KMS-11 (cell line): ENCODE measurements at regions not wholly inside any gene's neighbourhood (a gene's known extent, or its start where the extent isn't known, plus 50 kb on each side); places are given as distances from the start of the nearest gene placed in this dataset.

Source experiments
- H2AFZ ChIP-seq: fragments of 200-600 bp; sonication (generic); 2 replicates; pipeline ENCODE4 v1.6.1; 2016; ENCODE audit warnings: antibody characterized with exemption, mixed run types, low read depth
- H3K27ac ChIP-seq: fragments of 200-600 bp; sonication (generic); 2 replicates; pipeline ENCODE4 v1.6.1; 2016; ENCODE audit warnings: mild to moderate bottlenecking, mixed run types
- H3K27me3 ChIP-seq: fragments of 200-600 bp; sonication (generic); 2 replicates; pipeline ENCODE4 v1.6.1; 2017; ENCODE audit warnings: mild to moderate bottlenecking, low read depth, mixed run types, moderate library complexity; ENCODE audit not compliant: insufficient read depth
- H3K36me3 ChIP-seq: fragments of 200-600 bp; sonication (generic); 2 replicates; pipeline ENCODE4 v1.6.1; 2017; ENCODE audit warnings: mild to moderate bottlenecking, mixed run types; ENCODE audit not compliant: insufficient read depth
- H3K4me1 ChIP-seq: fragments of 200-600 bp; sonication (generic); 2 replicates; pipeline ENCODE4 v1.6.1; 2016; ENCODE audit warnings: mild to moderate bottlenecking, low read depth, mixed run types; ENCODE audit not compliant: poor library complexity, severe bottlenecking
- H3K4me2 ChIP-seq: fragments of 200-600 bp; sonication (generic); 2 replicates; pipeline ENCODE4 v1.7.0; 2016; ENCODE audit warnings: mild to moderate bottlenecking, mixed run types
- H3K4me3 ChIP-seq: fragments of 200-600 bp; sonication (generic); IDR thresholded peaks from 2 replicates; pipeline ENCODE4 v1.6.1; 2017; ENCODE audit warnings: low read depth, low read length, mixed read lengths; ENCODE audit not compliant: insufficient read depth
- H3K79me2 ChIP-seq: fragments of 200-600 bp; sonication (generic); 2 replicates; pipeline ENCODE4 v1.6.1; 2016; ENCODE audit warnings: low read depth, mixed run types; ENCODE audit not compliant: insufficient read depth
- H3K9ac ChIP-seq: fragments of 200-600 bp; sonication (generic); 2 replicates; pipeline ENCODE4 v1.6.1; 2016; ENCODE audit warnings: mild to moderate bottlenecking, mixed run types
- H4K20me1 ChIP-seq: fragments of 200-600 bp; sonication (generic); 2 replicates; pipeline ENCODE4 v1.6.1; 2016; ENCODE audit warnings: mild to moderate bottlenecking, mixed run types; ENCODE audit not compliant: insufficient read depth
- TF ChIP-seq, protein P1 (sequence below): fragments of 200-600 bp; sonication (generic); conservative IDR thresholded peaks from 2 replicates; pipeline ENCODE4 v1.6.1; 2017; ENCODE audit warnings: low read depth, mild to moderate bottlenecking, antibody characterized with exemption, low read length, moderate library complexity, mixed read lengths

DNA sequence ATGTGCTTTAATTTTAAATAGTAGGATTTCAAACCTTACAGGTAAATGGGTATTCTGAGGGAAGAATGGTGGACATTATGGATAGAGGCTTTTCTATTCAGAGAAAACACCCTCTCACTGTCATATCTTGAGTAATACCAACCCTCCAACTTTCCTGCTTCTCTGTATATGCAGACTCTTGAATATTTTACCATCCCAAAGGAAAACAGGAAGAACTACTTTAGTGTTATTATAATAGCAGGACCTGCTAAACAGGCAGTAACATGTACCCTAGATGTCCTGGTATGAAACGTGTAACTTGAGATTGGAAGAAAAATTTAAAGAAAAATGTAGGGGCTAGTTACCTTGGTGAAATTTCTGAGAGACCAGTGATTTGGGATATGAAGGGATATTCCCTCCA is 82.9 kb upstream of the TRHDE start:
- H3K36me3 ChIP-seq: no peaks in the 10 kb centered on the region
- H3K9ac ChIP-seq: no peak overlapping the region
- no peak overlapping the region for H3K27ac ChIP-seq
- H4K20me1 ChIP-seq: no peaks in the 10 kb centered on the region
- no peaks in the 10 kb centered on the region for H3K27me3 ChIP-seq
- H3K4me2 ChIP-seq: no peak overlapping the region
- H2AFZ ChIP-seq: no peak overlapping the region
- H3K4me1 ChIP-seq: no peaks in the 10 kb centered on the region
- no peak overlapping the region for H3K4me3 ChIP-seq
- H3K79me2 ChIP-seq: no peaks in the 10 kb centered on the region
- TF ChIP-seq, protein P1, sequence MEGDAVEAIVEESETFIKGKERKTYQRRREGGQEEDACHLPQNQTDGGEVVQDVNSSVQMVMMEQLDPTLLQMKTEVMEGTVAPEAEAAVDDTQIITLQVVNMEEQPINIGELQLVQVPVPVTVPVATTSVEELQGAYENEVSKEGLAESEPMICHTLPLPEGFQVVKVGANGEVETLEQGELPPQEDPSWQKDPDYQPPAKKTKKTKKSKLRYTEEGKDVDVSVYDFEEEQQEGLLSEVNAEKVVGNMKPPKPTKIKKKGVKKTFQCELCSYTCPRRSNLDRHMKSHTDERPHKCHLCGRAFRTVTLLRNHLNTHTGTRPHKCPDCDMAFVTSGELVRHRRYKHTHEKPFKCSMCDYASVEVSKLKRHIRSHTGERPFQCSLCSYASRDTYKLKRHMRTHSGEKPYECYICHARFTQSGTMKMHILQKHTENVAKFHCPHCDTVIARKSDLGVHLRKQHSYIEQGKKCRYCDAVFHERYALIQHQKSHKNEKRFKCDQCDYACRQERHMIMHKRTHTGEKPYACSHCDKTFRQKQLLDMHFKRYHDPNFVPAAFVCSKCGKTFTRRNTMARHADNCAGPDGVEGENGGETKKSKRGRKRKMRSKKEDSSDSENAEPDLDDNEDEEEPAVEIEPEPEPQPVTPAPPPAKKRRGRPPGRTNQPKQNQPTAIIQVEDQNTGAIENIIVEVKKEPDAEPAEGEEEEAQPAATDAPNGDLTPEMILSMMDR: no peak

DNA sequence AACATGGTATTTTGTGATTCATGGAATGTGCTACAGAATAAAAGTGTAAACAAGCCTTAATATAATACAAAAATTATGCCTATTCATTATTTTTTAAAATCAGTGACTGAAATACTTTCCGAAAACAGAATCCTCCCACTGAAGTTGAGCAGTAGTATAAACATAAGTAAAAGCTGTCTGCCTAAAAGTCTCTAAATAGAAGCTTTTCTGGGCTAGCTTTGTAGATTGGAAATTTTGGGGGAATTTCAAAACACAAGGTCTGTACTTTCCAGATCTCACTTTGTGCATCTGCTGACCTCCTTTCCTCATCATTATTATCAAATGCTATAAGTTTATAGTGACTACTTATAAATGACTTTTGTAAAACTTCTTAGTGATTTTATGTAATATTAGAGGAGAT is 80.4 kb upstream of the TRHDE start:
- Histone ChIP-seq H3K4me2 (no peak overlapping the region), H3K79me2 (no peaks in the 10 kb centered on the region), H3K27ac (no peak overlapping the region), H3K9ac (no peak overlapping the region), H3K4me3 (no peak overlapping the region), H3K27me3 (no peaks in the 10 kb centered on the region), H3K36me3 (no peaks in the 10 kb centered on the region), H2AFZ (no peak overlapping the region), H4K20me1 (no peaks in the 10 kb centered on the region), H3K4me1 (no peaks in the 10 kb centered on the region)
- TF ChIP-seq, protein P1: no peak

DNA sequence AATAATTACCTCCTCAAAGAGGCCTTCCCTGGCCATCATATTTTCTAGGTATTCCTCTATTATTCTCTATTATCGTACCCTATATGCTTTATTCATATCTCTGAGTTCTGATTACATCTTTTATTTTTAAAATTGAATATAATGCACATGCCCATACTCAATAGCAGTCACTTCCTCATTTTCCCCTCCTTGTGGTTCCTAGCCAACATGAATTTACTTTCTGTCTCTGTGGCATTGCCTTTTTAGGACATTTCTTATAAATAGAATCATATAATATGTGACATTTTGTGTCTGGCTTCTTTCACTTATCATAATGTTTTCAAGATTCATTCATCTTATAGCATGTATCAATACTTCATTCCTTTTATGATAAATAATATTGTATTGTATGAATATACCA is 74.4 kb upstream of the TRHDE start:
- no peaks in the 10 kb centered on the region for H3K27me3 ChIP-seq
- no peak overlapping the region for H3K9ac ChIP-seq
- H3K36me3 ChIP-seq: no peaks in the 10 kb centered on the region
- no peak overlapping the region for H2AFZ ChIP-seq
- H3K4me3 ChIP-seq: no peak overlapping the region
- no peak overlapping the region for H3K27ac ChIP-seq
- TF ChIP-seq, protein P1: no peak
- no peaks in the 10 kb centered on the region for H3K79me2 ChIP-seq
- no peak overlapping the region for H3K4me2 ChIP-seq
- H3K4me1 ChIP-seq: no peaks in the 10 kb centered on the region
- no peaks in the 10 kb centered on the region for H4K20me1 ChIP-seq

DNA sequence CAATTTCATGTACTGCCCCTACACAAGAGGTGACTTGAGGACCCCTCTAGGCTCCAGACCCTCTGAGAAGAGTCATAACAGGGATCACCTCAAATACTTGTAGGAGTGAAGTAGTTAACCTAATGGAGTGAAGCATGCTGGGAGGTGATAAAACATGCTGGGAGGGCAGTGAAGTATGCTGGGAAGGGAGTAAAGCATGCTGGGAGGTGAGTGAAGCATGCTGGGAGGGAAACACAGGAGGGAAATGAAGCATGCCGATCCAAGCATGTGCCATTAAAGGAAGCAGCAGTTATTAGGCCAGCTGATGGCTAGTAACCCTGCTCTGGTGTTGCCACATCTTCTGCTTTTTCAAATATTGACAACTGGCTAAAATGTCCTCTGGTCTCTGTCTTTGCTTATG is 70.7 kb upstream of the TRHDE start:
- H3K27me3 ChIP-seq: no peaks in the 10 kb centered on the region
- H4K20me1 ChIP-seq: no peaks in the 10 kb centered on the region
- no peaks in the 10 kb centered on the region for H3K36me3 ChIP-seq
- no peak overlapping the region for H3K9ac ChIP-seq
- no peak overlapping the region for H3K4me2 ChIP-seq
- no peaks in the 10 kb centered on the region for H3K79me2 ChIP-seq
- TF ChIP-seq, protein P1: no peak
- no peaks in the 10 kb centered on the region for H3K4me1 ChIP-seq
- no peak overlapping the region for H3K4me3 ChIP-seq
- H3K27ac ChIP-seq: no peak overlapping the region
- no peak overlapping the region for H2AFZ ChIP-seq
